HG03442 (cell line): ENCODE measurements at regions not wholly inside any gene's neighbourhood (a gene's known extent, or its start where the extent isn't known, plus 50 kb on each side); places are given as distances from the start of the nearest gene placed in this dataset.

Experiments
- ATAC-seq: cut with Tn5 transposase; IDR thresholded peaks from one replicate; pipeline ENCODE4 v1.9.1; 2021; ENCODE audit warnings: mild to moderate bottlenecking, moderate library complexity; ENCODE audit not compliant: unreplicated experiment

DNA sequence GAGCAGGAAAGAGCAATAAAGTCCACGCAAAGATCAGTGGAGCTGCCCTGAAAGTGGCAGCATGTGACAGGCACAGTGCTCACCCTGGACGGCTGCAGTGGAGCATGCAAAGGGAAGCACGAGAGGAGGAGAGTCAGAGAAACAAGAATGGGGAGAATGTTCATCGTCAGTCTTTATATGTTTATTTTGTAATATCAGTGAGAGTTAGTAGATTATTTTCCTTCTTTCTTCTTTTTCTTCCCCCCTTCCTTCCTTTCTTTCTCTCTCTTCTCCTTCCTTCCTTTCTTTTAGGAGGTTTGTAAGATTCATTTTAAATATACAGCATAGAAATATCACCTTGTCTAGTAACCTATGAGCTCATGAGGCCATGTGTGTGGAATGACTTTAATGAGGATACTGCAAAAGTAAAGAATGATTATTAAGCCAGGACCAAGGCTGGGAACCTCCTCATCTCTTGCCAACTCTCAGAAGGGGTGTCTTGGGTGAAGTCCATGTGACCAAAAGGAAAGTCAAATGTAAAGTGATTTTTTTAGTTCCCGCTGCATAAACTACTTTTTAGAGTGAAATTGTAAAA, 321.1 kb downstream of the AASDHPPT start:
- ATAC-seq = no peak

DNA sequence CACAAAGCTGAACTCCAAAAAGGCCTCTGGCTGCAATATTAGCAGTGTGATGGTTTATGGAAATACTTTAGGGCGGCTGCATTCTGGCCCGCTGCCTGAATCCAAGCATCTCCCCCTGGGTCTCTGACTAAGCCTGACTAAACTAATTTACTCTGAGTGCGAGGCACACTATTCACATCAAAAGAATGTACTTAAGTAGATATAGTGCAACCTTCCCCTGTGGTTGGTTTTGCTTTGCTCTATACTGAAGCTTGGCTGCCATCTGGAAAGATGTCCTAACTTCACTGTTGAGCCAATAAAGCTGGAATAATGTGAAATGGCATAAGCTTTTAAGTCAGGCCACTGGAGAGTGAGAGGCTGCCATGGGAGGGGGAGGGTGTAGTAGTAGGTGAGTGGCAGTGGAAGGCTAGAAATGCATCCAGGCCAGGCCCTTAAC, 321.6 kb downstream of the AASDHPPT start:
- no peak for ATAC-seq

DNA sequence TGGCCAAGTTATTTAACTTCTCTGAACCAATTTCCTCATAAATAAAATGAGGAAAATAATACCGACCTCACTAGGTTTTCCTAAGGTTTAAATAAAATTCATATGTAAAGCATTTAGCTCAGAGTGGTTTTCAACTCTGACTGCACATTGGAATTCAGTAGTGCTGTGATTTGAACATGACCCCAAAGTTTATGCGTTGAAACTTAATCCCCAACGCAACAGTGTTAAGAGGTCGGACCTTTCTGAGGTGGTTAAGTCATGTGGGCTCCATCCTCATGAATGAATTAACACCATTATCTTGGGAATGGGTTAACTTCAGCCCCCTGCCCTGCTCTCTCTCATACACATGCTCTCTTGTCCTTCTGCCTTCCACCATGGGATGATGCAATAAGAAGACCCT, 322.2 kb downstream of the AASDHPPT start:
- no peak for ATAC-seq

DNA sequence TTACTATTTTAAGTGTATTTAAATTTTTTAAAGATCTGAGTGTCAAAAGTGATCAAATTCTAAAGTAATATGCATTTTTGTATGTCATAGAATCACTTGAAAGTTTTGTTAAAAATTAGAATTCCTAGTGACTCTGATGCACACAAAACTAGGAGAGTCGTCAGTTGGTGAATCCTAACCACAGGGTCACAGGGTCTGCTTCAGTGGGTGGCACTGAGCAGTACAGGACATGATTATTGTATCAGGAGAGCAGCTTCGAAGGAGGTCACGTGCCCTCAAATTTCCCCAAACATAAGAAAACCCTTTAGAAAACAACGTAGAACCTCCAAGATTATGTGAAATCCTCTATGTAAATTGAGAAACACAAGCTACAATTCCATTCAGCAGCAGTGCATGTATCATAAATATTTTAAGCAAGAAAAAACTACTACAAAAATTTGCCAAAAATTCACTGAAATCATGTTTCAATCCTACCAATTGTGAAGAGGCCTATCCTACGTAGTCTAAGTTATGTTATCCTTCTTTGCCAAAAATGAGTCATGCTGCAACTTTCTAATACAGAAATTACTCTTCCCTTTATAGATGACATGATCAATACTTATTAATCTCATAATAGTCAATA, 323.6 kb downstream of the AASDHPPT start:
- ATAC-seq = no peak

DNA sequence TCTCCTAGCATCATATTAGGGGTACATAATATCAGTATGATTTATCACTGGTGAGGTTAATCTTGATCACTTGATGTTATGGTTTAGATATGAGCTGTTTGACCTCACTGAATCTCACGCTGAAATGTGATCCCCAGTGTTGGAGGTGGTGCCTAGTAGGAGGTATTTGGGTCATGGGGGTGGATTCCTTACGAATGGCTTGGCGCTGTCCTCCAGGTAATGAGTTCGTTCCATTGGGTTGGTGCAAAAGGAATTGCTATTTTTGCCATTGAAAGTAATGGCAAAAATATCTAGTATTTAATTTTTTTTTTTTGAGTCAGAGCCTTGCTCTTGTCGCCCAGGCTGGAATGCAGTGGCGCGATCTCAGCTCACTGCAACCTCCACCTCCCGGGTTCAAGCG, 326.3 kb downstream of the AASDHPPT start:
- ATAC-seq = no peak

DNA sequence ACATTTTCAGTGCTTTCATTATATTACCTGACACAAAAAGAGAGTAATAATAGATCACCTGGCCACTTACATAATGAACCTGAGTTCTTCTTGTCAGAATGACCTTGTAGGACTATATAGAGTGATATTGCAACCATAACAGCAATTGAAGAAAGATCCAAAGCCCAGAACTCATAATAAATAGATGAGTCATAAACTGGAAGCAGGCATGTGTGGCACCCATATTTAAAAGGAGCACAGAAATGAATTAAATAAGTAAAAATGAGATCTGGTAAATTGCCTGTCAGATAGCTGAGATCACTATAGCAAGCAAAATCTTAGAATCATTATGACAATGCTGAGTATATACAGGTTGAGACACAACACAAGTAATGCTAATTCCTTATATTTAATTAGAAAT, 331.8 kb downstream of the AASDHPPT start:
- no peak for ATAC-seq

DNA sequence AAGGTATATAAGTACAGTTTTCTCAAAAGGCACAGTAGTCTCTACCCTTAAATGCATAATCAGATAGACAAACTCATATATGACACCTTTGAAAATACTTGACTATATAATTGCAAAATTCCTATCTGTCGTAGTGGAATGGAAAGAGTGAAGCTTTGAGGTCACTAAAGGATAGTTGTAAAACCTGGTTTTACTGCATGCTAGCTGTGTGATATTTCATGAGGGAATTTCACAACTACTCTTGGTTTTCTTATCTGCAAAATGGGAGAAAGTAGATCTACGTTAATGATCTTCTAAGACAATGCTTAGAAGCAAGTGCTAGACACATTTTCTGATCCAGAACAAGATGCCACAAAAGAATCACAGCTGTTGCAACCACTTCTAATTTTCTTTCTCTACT, 332.2 kb downstream of the AASDHPPT start:
- ATAC-seq = no peak

DNA sequence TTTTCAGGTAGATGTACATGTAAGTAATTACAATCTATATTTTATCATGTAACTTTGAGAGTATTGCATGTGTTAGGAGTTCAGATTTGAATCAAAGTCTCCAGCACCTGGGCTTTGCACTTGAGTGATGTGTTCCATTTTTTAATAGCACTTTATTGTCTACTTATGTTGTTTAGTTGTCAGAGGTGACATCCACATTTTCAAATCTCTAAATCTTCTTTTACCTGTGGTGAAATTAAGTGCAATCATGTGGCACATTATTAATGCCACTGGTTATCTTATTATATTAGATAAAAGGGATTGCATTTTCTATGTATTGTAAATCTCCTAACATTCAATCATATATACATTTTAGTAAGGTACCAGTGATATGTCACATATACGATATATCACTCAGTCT, 333.4 kb downstream of the AASDHPPT start:
- no peak for ATAC-seq

DNA sequence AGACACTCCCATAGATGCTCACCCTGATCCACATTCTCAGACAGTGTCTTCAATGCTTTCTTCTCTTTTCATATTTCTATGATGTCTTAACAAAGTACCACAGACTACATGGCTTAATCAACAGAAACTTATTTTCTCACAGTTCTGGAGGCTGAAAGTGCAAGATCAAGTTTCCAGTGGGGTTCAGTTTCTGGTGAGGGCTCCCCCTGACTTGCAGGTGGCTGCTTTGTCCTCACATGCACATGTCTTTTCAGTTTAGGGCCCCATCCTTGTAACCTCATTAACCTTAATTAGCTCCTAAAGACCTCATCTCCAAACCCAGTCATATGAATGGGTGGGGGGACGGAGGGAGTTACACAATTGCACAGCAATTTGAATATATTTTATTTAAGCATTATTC, 335.8 kb downstream of the AASDHPPT start:
- no peak for ATAC-seq

DNA sequence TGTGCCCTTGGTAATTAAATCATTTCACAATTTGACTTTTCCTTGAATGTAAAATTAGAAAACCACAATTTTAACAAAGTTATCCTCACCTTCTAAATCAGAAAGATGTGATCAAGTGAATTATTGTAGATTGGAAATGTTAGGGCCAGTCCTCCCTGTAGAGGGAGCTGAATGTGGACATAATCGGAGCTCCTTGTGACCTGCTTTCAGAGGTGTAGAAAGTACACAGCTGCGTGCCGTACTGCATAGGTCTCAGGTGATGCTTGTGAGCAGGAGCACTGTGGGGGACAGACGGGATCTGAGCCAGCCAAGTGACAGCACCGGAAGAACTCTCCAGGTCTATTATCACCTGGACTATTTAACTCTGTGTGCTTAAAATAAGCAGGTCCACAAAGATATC, 338.0 kb downstream of the AASDHPPT start:
- no peak for ATAC-seq

DNA sequence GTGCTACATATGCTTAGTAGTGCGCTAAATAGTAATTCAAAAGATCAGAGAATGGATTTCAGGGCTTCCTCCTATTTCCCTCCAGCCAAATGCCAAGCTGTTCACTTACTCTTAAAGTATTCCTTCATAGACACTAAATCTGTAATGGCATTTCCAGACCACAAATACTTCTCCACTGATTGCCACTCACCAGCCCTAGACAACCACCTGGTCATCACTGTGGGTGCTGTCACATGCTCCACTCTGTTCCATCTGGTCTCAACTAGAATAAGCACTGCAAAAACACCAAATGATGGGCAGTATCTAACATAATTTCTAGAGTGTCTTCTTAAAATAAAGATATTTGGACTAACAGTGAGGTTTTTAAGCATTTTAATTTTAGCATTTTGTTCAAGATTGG, 341.3 kb downstream of the AASDHPPT start:
- no peak for ATAC-seq

DNA sequence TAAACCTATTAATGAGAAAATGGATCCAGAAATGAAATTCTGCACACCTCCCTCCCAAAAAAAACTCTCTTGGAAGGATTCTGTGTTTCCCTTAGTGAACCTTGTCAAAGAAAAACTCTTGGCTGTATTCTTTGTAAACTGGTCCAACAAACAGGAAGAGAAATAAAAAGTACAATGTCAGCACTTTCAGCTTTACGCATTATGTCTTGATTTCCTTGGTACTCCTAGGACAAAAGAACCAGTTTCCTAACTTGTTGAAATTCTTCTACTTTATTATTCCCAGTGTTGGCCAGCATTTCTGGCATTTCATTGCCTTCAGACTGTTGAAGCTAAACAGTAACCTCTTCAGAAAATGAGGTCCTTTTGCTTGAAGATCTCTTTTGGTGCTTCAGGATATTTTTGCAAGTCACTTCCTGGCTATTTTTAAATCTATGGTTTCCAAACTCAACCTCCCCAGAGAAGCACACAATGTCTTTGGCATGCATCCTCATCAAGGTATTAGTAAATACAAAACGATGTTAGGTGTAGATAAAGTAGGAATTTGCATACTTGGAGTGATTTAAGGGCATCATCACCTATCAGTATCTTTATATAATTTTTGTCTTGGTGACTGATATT, 342.7 kb downstream of the AASDHPPT start:
- no peak for ATAC-seq

DNA sequence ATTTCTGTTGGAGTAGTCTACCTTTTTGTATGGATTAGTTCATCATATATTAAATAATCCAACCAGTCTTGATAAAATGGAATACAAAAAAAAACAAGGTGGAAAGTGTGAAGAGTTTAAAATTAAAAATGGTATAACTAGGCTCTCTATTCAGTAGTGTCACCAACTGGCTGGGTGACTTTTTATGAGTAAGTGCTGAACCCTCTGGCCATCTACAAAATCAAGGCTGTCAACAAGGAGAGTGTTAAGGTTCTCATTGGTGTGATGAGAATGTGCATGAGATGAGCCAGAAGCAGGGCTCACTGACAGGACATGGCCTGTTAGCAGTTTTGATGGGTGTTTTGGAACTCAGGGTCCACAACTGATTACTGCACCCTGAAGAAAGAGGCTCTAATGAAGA, 343.2 kb downstream of the AASDHPPT start:
- ATAC-seq = no peak

DNA sequence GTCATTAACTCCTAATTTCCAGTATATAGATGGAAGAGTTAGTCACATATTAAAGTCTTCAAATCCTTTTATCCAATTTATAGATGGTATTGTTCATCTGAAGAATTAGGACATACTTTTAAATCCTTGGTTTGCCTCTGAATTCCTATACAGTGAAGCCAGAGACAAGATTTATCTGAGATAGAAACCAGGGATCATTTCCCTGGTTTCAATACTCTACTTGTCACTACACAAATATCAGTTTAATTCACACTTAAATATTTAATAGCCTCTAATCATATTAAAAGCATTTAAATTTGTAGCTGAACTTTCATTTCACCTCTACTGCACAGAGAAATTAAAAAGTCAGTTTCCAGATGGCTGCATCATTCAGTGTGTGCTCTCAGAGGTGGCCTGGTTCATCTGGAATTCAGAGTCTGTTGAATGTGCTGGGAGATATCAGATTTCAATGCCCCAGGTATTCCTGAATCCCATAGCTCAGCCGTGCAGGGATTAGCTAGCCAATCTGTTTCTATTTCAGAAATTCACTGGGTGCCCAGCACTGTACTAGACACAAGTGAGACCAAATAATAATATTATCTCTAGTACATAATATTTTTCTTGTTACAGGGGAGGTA, 344.3 kb downstream of the AASDHPPT start:
- no peak for ATAC-seq

DNA sequence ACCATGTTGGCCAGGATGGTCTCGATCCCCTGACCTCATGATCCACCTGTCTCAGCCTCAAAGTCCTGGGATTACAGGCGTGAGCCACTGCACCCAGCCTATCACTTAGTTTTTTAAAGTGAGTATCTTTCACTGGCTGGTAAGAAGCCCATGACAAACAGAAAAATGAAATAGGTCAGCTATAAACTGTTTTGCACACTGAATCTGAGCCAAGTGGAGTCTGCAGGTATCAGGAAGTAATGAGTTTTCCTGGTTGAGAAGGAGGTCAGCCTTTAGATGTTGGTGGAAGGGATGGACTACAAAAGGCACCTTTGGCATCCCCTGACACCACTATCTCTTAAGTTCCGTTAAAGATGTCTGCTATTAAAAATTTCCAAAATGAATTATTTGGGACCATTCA, 345.1 kb downstream of the AASDHPPT start:
- ATAC-seq = no peak

DNA sequence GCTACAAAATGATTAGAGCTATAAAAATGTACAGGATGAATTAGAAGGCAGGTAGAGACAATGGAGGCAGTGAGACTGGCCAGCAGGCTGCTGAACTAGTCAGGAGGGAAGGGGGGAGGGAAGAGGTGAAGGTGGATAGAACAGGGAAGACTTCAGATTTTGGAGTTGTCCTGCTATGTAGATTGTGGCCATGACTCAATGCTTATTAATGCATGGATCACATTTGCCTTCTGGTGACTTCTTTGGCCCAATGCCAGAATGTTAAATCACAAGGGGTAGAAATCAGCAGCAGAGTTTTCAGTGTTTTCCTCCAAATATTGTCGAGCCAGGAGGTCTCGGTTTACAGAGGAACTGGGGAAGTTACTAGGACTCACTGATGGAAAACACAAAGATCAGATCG, 346.6 kb downstream of the AASDHPPT start:
- ATAC-seq = no peak

DNA sequence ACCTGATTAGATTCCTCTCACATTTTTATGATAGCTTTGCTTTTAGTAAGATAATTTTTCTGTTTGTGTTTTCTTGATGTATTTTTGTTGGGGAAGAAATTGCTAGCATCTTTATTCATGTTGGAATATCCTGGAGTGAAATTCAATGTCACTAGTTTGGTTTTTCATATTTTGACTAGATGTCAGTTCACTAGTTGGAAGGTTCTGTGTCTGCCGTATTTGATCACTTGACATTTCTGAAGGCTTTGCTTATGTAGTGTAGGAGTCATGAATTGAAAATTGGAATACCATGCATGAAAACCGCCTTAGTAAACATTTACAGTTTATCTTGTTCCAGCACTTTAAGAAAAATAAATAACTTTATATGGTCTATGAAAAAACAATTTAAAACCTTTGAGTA, 348.4 kb downstream of the AASDHPPT start:
- no peak for ATAC-seq

DNA sequence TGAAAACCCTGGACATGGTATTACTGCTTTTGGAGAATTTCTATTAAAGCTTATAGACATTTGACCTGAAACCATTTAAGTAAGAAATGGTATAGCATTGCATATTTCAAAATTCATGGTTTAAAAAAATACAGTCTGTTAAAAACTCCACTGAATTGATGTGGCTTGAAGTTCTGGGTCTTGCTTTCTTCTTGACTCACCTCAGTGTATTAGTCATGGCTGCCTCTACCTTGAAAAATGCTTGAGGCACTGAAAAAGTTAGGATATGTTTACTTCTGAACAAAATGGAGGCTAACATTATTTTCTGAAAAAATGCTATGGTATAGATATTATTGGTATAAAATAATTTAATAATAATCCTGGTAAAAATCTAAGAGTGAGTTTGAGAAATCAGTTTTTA, 349.2 kb downstream of the AASDHPPT start:
- ATAC-seq = no peak

DNA sequence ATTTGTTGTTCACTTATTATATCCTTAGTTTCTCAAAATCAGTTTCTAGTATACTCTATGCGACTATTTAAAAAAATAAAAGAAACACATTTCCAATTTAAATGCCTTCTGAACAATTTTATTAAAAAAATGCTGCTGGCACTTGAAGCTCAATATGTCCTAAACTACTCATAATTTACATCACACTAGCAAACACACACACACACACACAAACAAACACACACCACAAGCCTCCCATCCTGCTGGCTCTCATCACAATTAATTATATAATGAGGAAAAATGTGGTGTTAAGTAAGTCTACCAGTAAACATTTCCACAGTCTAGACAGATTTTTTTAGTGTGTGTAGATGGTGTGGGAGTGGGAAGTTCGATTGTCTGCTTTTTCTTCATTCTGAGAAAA, 350.3 kb downstream of the AASDHPPT start:
- no peak for ATAC-seq

DNA sequence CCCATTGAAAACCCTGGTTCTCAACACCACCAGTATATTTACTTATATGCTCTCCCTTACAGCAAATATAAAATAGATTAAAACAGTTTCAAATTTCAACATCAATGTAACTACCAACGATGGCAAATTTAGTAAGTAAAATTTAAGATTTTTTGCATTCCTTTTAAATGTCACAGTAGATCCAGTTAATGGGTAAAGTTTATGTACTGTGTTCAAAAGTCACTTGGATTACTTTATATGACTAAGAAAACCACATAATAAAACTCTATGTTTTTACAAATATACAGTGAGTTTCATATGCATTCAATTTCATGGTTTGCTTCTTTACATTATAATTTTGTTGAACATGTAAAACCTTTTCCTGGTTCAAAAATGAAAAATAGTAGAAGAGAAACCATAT, 364.6 kb downstream of the AASDHPPT start:
- ATAC-seq = no peak

DNA sequence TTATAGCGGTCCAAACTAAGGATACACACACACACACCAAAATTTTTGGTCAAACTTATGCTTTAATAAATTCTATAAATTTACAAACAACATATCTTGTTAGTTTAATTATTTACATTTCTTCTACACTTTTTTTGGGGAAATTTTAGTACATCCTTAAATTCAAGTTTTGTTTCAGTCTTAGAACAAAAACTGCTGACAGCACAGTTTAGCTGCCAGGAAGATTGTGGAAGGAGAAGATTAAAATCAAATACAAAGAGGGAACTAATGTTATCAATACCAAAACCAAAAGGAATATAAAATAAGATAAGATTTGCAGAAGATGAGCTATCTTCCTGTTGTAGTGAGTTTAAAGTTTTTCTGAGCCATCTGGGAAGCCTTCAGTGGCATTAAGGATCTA, 368.8 kb downstream of the AASDHPPT start:
- ATAC-seq = no peak

DNA sequence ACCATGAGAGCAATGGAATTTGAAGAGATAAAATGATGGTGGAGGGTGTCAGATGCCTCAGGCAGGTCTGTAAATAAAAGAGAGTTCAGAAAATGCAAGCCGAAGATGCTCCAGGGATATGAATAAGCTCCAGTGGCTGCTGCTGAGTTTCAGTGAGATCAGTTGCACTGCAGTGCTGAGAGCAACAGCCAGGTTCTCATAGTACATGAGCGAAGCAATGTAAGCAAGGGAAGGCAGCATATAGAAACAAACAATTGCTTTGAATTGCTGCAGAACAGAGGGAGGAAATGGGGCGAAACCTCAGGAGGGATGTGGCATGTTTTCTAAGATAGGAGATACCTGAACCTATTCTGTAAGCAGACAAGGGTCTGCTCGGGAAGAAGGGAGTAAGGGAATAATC, 369.5 kb downstream of the AASDHPPT start:
- ATAC-seq = no peak
